GM19463 (cell line): ENCODE measurements at regions not wholly inside any gene's neighbourhood (a gene's known extent, or its start where the extent isn't known, plus 50 kb on each side); places are given as distances from the start of the nearest gene placed in this dataset.
"Not testable (repeated sequence)": the region's sequence is repeated elsewhere in the genome, so short reads cannot be mapped to it uniquely, and the experiment has no call there.

Experiments used
- ATAC-seq: cut with Tn5 transposase; IDR thresholded peaks from one replicate; pipeline ENCODE4 v1.9.1; 2021; ENCODE audit warnings: mild to moderate bottlenecking, moderate library complexity; ENCODE audit not compliant: unreplicated experiment

DNA sequence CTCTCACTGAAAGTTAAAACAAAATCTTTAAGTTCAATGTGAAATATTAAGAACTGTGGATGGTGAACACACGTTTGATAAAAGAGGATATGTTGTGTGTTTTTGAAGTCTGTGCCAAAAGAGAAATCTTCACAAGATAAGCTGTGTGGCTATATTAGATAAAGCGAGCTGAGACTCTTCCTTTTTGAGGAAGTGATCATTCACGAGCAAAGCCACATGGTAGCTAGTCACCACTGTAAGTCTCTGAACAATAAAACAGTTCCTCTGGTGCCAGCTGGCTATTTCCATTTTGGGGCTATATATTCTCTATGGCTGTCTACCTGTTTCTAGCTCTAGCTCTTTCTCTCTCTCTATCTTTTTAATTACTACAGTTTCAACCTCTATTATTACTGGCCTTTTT is 1849.2 kb upstream of the C9orf72 start:
- ATAC-seq: peak; percentile 58

DNA sequence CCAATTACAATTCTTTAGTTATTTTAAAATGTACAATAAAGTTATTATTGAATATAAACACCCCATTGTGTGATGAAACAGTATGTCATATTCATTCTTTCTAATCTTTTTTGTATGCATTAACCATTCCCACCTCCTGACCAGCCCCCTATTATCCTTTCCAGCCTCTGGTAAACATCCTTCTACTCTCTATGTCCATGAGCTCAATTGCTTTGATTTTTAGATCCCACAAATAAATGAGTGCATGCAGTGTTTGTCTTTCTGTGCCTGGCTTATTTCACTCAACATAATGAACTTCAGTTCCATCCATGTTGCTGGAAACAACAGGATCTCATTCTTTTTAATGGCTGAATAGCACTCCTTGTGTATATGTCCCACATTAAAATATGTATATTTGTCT is 1858.9 kb upstream of the C9orf72 start:
- ATAC-seq: no peak

DNA sequence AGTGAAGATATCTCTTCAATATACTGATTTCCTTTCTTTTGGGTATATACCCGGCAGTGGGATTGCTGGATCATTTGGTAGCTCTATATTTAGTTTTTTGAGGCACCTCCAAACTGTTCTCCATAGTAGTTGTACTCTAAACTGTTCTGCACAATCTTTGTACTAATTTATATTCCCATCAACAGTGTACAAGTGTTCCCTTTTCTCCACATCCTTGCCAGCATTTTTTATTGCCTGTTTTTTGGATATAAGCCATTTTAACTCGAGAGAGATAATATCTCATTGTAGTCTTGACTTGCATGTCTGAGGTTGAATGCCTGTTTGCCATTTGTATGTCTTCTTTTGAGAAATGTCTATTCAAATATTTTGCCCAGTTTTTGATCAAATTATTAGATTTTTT is 1859.4 kb upstream of the C9orf72 start:
- not testable (repeated sequence) for ATAC-seq

DNA sequence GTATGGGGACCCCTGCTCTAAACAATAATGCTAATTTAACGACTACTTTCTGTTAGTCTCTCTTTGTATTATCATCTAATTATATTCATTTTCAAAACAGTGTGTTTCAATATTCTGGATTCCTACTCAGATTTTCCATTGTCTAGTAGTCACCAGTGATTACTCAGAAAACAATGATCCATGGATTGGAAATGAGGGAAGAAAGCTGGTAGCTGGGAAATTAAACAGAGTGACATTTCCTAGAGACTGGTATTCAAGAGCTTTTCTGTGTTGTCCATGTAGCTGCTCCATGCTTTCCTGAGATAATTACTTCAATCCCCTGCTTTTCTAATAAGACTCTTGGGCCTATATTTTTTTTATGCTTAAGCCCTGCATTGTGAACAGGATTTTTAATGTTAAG is 1862.1 kb upstream of the C9orf72 start:
- ATAC-seq: no peak

DNA sequence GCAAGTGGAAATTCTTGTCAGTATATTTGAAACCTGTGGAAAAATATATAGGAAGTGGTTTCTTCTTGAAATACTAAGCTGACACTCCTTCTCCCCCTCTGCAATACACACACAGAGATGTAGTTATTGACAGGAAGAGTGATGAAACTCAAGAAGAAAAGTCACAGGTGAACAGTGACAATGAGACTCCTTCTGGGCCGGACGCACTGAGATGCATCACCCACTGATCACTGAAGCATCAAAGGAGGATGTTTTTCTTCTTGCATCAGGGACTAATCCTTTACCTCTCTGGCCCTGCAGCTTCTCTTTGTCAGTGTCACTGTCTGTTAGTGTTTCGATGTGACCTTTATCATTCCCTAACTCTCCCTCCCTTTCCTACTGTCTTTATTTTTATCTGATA is 1864.2 kb upstream of the C9orf72 start:
- no peak for ATAC-seq

DNA sequence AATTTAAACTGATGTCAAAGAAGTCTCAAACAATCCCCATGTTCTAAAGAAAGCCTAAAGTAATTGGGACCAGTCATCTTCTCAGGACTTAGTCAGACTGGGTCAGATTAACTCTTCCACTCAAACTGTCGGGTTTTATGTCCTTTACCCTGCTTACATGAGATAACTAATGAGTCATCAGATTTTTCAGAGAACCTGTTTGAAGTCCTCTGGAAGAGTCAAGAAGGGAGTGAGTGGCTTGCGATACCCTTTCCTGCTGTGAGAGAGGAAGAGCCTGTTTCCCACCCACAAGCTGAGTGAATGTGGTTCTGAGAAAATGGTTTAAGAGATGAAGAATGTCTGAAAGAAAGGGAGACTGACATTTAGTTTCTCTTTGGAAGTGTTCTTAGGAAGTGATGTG is 1866.7 kb upstream of the C9orf72 start:
- no peak for ATAC-seq

DNA sequence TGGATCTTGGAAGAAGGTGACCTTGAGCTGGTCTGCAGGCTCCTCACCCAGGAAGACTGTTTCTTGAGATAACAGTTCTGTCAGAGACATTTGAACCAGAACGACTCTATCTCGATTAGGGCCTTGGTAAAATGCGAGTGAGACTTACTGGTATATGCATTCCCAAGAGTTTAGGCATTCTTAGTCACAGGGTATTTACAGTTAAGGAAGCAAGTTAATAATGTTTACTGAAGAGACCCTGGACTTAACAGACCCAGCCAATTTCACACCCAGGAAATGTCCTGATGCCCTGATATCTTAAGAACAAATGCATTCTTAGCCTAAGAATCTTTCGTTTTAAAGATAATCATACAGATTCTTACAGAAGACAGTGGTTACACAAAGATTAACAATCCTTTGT is 1867.2 kb upstream of the C9orf72 start:
- no peak for ATAC-seq

DNA sequence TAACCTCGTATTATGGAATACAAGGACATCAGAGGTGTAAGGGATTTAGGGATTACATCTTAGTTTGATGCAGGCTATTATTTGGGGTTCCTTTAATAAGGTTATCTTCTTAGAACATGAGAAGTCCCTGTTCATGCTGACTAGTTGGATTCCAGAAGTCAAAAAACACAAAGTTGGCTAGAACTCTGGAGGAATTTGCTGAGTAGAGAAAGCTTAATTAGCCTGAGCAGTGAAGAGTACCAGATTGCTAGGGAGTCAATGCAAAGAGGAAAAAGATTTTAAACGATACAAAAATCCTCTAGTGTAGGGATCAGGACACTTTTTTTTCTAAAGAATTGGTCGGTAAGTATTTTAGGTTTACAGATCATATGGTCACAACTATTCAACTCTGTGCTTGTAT is 1872.5 kb upstream of the C9orf72 start:
- ATAC-seq: no peak

DNA sequence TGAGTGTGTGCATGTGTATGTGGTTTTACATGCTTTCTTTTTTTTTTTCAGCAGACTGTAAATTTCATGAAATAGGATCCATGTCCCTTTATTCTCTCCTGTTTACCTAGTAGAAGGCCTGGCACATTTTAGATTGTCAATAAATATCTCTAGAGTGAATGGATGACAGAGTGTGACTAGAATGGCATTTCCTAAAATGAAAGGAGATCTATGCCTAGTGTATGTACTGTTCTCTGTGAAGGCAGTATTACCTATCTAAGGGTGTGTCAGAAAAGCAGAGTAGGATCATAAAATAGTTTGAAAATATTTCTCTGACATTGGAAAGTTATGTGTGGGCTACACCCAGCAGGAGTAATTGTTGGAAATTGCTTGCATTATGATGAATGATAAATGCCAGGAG is 1876.0 kb upstream of the C9orf72 start:
- no peak for ATAC-seq

DNA sequence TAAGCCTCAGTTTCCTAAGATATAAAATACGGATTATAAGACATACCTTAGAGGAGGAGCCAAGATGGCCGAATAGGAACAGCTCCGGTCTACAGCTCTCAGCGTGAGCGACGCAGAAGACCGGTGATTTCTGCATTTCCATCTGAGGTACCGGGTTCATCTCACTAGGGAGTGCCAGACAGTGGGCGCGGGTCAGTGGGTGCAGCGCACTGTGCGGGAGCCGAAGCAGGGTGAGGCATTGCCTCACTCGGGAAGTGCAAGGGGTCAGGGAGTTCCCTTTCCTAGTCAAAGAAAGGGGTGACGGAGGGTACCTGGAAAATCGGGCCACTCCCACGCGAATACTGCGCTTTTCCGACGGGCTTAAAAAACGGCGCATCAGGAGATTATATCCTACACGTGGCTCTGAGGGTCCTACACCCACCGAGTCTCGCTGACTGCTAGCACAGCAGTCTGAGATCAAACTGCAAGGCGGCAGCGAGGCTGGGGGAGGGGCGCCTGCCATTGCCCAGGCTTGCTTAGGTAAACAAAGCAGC is 1877.1 kb upstream of the C9orf72 start:
- ATAC-seq: not testable (repeated sequence)

DNA sequence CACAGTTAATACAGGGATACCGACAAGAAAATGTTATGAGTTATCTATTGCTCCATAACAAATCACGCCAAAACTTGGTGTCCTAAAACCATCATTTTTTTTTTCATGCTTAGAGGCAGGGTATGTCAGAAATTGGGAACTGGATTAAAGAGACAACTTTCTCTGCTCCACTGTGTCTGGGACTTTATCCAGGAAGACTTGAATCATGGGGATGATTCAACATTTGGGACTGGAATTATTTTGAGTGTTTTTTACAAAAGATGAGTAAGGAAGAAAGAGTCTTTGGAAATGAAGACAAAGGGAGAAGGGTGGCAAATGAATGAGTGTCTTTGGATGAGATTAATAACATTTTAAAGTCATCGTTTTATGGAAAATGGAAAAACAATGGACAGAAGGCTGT is 1883.7 kb upstream of the C9orf72 start:
- ATAC-seq: no peak

DNA sequence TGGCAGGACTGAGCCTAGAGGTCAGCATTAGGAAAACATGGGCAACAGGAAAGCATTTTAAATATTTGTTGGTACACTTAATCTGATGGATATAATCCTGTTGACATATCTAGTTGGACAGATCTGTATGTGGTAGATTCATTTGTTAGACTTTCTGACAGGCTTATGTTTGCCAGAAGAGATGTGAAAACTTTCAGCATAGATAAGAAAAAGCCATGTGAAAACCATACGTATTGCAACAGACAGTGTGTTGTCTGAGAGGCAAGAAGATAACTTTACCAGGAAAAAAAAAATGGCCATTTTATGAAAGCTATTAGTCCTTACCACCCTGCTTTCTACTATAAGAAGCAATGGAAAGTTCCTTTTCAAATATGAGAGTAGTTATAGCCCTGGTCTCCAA is 1902.2 kb upstream of the C9orf72 start:
- no peak for ATAC-seq

DNA sequence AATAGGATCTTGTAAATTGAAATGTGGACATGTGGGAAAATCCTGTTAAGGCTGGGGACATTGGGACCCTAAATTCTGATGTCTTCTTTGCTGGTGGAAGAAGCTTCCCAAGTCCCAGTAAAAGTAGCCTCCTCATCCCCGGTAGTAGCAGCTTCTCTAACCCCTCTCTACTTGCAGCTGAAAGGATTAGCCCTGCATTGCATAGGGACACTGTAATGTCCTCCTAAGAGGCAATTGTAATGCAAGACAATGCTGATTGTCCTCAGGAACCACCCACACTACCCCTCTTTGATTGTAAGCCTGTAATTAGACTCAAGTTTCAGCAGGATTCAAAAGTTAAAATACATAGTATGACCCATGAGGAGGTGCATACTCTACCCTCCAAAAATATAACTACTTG is 1938.4 kb upstream of the C9orf72 start:
- ATAC-seq: no peak

DNA sequence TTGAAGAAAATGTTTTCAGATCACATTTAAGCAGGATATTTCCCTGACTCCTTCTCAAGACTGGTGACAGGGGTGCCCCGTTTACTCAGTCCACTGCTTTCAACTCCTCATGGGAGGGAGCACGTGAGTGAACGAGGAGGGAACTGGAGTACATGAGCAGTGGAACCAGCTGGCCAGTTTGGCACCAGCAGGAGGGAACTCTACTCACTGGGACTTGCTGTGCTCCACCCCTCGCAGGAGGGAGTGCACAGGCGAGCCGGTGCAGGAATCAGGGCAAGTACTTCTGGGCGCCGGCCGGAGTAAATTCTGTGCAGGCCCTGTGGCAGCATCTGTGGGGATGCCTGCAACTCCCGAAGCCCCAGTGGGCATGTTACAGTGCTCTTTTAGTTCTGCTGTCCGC is 1941.1 kb upstream of the C9orf72 start:
- no peak for ATAC-seq

DNA sequence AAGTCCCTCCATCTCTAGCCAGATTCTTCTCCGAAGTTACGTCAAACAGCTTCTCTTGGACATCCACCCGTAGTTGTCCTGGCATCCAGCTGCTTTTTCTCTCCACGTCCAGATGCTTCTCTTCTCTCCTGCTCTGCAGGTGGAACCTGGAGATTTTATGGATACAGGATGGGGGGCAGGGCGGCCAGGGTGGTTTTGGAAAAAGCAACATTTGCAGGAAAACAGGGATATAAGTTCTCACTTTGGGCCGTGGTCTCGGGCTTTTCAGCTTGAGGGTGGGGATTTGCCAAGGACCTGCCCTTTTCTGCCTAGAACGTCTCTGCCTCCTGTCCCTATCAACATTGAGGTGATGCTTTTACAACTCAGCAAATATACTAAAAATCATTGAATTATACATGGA is 1941.6 kb upstream of the C9orf72 start:
- ATAC-seq: no peak

DNA sequence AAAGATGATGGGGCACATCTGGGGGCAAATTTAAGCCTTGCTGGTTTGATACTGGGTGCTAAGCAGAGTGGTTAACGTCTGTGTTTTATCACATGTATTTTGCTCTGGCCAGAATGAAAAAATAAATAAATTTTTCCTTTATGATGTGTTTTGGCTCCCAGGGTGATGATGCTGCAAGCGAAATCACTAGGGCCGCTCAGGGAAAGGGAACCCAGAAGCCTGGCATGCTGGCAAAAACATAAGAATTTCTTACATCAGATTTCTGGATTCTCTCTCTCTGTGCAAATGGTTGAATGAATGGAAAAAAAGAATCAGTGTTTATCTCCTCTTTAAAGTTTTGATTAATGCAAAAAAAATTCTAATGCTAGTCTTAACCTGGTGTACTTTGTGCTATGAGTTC is 1975.2 kb upstream of the C9orf72 start:
- no peak for ATAC-seq

DNA sequence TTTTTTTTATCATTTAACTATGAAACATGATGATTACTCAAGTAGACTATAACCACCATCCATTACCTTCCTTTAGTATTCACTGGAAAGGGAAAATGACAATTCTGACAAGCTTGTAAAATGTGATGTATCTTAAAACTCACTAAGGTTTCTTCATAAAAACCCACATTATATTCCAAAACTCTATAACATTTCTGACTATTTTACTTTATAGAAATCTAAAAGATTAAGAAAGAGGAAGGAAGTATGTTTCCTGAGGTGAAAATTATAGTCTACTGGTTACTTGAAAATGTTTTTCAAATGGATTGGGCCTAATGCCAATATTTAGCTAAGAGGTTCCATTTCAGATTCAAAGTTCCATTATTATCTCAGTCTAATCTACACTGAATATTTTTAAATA is 1982.2 kb upstream of the C9orf72 start:
- ATAC-seq: no peak

DNA sequence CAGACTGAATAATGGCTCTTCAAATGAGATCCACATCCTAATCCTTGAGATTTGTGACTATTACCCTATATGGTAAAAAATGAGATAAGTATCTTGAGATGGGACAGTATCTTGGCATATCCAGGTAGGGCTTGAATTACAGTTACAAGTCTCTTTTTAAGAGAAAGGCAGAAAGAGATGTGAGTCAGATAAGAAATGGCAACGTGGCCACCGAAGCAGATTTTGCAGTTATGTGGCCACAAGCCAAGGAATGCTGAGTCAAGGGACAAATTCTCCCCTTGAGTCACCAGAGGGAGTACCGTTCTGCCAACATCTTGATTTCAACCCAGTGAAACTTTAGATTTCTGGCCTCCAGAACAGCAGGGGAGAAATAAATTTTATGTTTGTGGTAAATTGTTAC is 1983.0 kb upstream of the C9orf72 start:
- no peak for ATAC-seq

DNA sequence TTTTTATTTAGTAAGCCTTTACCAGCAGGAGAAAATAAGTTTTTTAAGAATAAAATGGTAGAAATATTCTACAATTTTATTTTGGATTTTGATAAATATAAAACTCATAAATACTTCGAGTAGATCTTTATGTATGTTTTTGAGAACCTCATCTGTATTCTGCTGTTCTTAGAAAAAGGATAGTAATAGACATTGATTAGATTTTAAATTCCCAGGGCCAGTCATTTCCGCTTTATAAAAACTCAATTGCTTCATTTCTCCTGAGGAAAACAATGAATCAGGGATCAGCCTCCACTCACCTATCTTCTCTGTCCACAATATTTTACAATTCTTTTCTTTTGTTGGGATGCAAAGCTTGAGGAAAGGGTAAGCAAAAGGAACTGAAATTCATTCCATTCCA is 1983.5 kb upstream of the C9orf72 start:
- no peak for ATAC-seq

DNA sequence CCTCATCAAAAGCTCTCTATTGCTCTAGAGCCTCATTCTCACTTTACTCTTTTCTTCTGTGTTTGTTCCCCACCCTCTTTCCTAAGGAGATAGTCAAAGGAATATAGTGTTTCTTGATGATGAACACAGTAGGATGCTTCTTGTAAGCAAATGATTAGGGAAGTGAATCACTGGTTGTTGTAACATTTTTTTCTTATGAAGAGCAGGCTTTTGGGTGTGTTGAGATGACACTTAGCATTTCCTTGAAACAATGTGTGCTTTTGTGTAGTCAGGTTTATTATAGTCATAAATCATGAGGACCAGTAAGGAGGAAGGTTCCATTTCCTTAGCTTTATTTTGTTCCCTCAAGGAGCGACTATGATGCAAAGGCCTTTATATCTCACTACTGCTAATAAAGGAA is 1991.3 kb upstream of the C9orf72 start:
- no peak for ATAC-seq

DNA sequence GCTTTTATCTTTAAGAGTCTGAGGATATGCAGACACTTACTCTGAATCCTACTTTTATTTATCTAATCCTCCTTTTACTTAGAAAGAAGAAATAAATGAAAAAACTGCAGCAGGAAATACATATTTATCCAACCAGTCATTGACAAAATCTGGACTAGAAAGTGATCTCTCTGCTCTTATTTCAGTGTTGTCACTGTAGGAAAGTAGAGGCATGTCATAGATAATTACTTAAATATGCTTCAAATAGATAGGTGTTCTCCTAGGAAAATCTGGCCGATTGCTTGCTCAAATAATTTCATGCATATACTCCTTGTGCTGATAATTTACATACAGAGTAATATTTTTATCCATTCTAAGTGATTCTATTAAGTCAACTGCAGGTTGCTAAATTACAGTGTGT is 2001.9 kb upstream of the C9orf72 start:
- ATAC-seq: no peak

DNA sequence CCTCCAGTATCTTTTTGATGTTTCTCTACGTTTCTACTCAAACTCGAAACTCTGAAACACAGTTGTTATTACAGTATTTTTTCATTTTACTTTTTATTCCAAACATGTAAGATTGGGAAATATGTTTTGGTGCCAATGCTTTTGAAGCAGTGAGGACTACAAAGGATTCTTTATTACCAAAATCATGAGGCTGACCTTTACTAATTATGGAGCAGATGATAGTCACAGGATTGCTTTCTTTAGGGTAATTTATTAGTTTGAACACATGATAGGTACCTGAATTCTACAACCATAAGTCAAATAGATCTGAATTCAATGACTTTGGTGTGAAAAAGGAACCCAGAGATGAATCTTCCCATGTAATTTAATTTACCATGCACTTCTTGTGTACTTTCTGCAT is 2015.1 kb upstream of the C9orf72 start:
- ATAC-seq: no peak

DNA sequence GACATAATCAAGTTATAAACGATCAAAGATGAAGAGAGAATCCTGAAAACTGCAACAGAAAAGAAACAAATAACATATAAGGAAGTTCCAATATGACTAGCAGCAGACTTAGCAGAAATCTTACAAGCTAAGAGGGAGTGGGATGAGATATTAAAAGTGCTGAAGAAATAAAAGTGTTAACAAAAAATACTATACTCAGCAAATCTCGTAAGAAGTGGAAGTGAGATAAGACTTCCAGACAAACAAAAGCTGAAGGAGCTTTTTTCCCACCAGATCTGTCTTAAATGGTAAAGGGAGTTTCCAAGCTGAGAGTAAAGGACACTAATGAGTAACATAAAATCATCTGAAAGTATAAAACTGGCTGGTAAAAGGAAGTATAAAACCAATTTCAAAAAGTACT is 2036.0 kb upstream of the C9orf72 start:
- ATAC-seq: no peak

DNA sequence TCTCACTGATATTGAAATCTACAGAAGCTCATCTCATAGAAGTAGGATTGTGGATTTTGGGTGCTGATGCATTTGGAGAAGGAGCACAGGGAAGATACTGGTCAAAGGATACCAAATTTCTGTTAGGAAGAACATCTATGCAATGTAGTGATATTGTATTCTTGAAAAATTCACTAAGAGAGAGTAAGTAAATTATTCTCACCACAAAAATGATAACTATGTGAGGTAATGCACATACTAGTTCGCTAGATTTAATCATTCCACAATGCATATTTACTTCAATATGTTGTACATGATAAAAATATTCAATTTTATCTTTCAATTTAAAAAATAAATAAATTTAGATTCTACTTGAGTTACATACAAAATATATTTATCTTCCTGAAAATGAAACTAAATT is 2040.5 kb upstream of the C9orf72 start:
- ATAC-seq: no peak
